ENCODE measurements at regions not wholly inside any gene's neighbourhood (a gene's known extent, or its start where the extent isn't known, plus 50 kb on each side); places are given as distances from the start of the nearest gene placed in this dataset.

GRCh38 chr2:16152071-16152927, 211.9 kb downstream of the MYCN start:
- DNase-seq (ENCODE audit: low spot score) = no peak

DNA sequence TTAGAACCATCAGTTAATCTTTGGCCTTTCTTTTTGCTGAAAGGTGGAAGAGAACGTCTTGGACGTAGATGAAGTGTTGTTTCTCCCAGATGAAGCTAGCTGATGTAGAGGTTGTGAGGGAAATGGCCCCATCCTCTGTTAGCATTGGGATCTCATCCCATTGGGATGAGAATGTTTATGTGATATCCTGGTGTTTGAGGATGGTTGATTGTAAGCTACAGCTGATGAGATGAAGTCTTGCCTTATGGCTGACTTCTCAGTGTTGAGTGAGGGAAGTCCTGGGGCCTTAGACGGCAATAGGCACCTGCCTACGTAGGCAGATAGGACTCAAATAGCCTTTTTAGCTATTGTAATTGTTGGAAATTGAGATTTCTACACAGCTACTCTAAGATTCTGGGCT, 211.3 kb downstream of the MYCN start:
- DNase-seq (ENCODE audit: low spot score) = no peak

GRCh38 chr2:16151281-16151570, 210.9 kb downstream of the MYCN start:
- no peak for DNase-seq (ENCODE audit: low spot score)

DNA sequence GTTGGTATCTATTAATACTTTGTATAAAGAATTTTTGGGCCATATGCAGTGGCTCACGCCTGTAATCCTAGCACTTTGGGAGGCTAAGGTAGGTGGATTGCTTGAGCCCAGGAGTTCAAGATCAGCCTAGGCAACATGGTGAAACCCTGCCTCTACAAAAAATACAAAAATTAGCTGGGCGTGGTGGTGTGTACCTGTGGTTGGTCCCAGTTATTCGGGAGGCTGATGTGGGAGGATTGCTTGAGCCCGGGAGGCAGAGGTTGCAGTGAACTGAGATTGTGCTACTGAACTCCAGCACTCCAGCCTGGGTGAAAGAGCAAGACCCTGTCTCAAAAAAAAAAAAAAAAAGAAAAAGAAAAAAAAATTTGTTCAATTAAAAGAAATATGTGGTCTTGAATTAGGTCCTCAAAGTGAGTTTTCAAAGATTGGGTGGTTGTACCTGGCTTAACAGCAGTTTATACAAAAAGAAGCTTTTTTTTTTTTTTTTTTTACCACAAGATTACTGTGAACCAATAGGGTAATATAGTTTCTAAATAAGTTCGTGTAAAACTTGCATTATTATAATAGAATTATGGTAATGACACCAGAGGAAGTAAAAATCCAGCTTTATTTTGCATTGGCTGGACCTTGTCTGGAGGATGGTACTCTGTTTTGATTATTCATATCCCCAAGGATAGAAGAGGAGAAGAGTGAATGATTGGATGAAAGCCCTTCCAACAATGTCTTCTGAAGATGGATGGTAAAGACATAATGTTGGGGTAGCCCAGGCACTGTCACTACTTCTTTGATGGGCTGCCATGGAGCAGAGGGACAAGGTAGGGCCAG, 210.3 kb downstream of the MYCN start:
- no peak for DNase-seq (ENCODE audit: low spot score)

DNA sequence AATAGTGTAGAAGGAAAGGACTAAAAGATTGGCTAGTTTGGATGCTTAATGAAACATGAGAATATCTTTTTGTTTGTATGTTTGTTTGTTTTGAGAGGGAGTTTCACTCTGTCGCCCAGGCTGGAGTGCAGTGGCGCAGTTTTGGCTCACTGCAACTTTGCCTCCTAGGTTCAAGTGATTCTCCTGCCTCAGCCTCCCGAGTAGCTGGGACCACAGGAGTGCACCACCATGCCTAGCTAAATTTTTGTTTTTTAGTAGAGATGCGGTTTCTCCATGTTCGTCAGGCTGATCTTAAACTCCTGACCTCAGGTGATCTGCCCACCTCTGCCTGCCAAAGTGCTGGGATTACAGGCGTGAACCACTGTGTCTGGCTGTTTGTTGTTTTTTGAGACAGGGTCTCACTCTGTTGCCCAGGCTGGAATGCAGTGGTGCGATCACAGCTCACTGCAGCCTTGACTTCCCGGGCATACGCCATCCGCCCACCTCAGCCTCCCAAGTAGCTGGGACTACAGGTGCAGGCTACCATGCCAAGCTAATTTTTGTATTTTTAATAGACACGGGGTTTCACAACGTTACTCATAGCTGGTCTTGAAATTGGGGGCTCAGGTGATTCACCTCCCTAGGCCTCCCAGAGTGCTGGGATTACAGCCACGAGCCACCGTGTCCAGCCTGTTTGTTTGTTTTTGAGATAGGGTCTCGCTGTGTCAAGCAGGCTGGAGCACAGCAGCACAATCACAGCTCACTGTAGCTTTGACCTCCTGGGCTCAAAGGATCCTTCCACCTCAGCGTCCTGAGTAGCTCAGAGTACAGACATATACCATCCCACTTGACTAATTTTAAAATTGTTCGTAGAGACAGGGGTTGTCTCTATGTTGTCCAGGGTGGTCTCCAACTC, 209.2 kb downstream of the MYCN start:
- DNase-seq (ENCODE audit: low spot score) = no peak

GRCh38 chr2:16148632-16149348, 208.4 kb downstream of the MYCN start:
- DNase-seq (ENCODE audit: low spot score) = no peak

DNA sequence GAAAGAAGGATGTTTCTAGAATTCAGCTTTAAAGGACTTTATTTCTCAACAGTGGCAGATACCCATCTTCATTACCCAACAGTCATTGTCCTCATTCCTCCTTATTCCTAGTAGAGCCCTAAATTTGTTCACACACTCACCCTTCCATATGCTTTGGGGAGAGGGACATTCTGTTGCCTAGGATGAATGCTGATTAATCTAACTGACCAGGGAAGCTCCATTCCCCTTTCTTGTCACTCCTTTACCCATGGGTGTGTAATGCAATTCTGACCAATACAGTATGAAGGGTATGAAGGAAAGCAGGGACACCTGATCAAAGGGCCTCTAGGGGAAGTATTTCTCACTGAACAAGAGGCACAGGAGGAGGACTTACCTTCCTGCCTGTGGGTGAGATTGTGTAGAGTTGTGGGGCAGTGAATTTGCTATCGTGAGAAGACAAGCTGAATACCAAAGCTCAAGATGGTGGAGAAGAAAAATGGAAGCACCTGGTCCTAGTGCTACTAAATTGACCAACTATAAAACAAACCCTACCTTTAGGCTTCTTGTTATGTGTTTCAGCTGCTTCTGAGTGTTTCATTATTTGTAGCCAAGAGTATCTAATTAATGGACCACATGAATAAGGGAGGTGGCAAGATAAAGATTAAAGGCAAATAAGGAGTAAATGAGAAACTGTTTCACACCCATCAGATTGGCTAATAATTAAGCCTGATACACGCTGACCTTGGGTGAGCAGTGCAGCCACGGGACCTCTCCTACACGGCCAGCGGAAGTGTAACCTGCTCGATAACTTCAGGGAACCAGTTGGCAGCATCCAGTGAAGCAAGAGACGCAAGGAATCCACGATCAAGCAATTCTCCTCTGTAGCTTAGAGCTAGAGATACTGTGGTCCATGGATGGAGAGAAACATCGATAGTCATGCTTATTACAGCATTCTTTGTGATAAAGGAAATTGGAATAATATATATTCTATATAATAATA, 202.3 kb downstream of the MYCN start:
- no peak for DNase-seq (ENCODE audit: low spot score)

- DNase-seq (ENCODE audit: low spot score) = no peak
Observed at GRCh38 chr2:16141641-16141921, 201.2 kb downstream of the MYCN start.

DNA sequence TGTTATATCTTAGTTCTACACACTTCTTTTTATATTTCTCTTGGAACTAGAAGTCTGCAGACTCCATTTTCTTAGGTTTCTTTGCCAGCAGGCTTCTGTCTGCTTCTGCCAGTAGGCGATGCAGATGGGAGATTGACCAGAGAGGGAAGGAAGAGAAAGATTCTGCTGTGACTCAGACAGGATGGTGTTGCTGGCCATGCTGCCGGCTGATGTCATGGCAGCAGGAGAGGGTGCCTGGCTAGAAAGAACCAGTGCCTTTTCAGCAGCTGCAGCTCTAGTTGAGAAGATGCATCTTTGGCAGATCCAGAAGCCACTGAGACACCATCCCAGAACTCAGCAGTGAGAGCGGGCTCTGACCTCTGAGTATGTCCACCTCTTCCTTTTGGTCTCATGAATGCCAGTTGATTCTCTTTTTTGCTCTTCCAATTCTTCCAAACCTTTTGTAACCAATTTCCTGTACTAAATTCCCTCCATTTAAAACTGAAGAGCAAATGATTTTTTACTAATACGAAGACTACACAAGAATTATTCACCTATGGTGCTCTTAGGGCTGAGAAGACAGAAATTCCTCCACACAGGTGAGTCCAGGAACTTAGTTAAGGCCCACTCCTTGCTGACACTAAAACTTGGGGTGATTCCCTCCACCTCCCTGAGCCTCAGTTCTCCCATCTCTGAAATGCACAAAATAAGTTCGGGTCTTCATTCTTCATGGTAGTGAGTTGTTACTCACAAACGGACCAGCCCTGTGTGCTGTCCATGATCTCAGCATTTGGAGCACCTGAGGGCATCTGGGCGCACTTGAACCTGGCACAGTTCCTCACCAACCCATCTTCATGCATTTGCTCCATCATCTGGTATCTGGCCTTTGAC, 200.7 kb downstream of the MYCN start:
- no peak for DNase-seq (ENCODE audit: low spot score)

- DNase-seq (ENCODE audit: low spot score) = no peak
Observed at GRCh38 chr2:16139663-16140615, 199.6 kb downstream of the MYCN start.

DNA sequence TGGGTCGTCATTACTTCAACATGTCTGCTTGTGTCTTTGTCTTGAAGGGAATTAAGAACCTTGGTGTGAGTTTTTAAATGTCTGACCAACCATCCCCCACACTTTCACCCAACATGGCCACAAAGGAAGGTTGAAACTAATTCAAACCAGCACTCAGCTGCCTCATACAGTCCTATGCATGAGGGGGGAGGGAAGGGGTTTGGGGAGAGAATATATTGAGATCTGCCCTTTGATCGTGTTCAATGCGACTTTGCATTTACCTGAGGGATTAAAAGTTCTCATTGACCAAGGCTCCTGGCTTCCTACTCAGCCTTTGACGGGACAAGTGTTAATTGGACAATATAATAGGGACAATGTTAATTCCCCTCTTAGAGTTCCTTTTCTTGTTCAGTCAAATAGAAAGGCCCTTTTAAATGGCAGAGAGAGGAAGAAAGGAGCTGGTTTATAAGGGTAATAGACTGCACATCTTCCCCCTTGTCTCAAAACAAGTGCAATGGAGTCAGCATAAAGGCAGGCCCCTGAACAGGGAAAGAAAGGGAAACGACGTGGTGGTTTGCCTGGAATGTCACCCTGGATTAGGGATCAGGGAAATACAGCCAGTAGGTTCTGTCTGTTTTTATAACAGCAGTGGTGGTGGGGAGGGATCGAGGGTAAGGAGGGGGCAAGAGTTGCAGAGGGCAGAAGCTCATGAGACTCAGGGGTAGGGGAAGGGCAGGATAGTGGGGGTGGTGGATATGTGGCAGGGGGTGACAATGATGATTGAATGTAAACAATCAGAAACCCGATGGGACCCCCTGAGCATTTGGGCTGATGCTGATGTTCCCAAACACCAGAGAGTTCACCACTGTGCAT, 198.7 kb downstream of the MYCN start:
- no peak for DNase-seq (ENCODE audit: low spot score)

DNA sequence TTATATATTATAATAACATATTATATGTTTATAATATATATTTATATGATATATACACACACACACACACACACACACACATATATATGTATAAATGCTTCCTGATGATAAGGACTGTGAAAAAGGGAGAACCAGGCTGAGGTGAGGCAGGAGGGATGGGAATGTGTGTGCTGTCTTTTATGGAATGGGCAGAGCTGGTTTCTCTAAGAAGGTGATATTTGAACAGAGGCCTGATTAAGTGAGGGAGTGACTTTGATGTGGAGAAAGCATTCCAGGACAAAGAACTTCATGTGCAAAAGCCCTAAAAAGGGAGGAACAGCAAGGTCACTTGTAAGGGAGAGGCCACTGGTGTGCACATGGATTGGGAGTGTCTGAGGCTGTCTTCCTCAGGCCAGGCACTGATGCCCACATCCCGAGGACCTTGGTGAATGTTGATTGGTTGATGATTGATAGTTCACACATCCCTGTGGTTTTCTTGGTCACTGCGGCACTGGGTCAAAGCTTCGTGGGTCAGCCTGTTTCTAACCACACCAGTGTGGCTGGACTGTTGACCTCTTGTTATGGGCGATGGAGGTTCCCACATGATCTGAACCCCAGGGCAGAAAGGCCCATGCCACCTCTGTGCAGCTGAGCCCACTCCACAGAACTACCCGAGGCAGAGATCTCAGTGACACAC, 196.9 kb downstream of the MYCN start:
- no peak for DNase-seq (ENCODE audit: low spot score)

- DNase-seq (ENCODE audit: low spot score) = no peak
Observed at GRCh38 chr2:16136461-16137035, 196.2 kb downstream of the MYCN start.

DNA sequence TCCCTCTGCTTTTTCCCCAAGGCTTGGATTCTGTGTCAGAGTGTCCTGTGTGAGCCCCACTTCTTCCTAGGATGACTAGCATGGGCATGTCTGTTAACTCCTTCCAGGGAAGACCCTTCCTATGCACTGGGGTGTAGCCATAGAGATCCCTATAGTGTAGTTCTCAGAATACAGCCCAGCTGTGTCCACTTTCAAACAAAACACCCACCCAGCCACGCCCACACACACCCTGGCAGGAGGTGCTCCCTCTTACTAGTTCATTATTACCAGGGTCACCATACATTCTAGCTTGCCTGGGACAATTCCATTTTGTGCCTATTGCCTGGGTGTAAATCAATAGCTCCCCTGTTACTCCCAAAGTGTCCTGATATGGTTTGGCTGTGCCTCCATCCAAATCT, 195.6 kb downstream of the MYCN start:
- no peak for DNase-seq (ENCODE audit: low spot score)

GRCh38 chr2:16135196-16135912, 195.0 kb downstream of the MYCN start:
- no peak for DNase-seq (ENCODE audit: low spot score)
